IMR-90 (cell line): ENCODE measurements at regions not wholly inside any gene's neighbourhood (a gene's known extent, or its start where the extent isn't known, plus 50 kb on each side); places are given as distances from the start of the nearest gene placed in this dataset.

Experiments
- ATAC-seq: fragments of 200-7000 bp; cut with Tn5 transposase; 2 replicates; pipeline ENCODE4 v1.9.1; 2020; ENCODE audit warnings: low read depth, mild to moderate bottlenecking, moderate library complexity
- BruUV-seq: library from RNA; stranded (reverse); fragments of 400-500 nt; replicated peaks from 2 replicates; lab custom pipeline; 2021; lab: Mats Ljungman, UMichigan
- CTCF ChIA-PET: fragments of 300-600 bp; formaldehyde crosslinking; extraction: SDS; loops from one replicate; lab custom pipeline; 2021; ENCODE audit warnings: antibody characterized with exemption; lab: Yijun Ruan, JAX
- POLR2A ChIA-PET: fragments of 300-600 bp; sonication (Branson Sonifier 250); formaldehyde crosslinking; loops from one replicate; lab custom pipeline; 2022; ENCODE audit warnings: antibody characterized with exemption; ENCODE audit not compliant: unreplicated experiment; lab: Charles Lee
- DNase-seq: peaks from one replicate; pipeline ENCODE4 v3.0.0; 2013
- H2AFZ ChIP-seq: replicated peaks from 2 replicates; pipeline ENCODE3; 2013; ENCODE audit warnings: low read length, mild to moderate bottlenecking; ENCODE audit not compliant: poor library complexity
- H2AK5ac ChIP-seq: 2 replicates; pipeline ENCODE4 v1.6.1; 2013; ENCODE audit warnings: low read depth, low read length, inconsistent platforms
- H2AK9ac ChIP-seq: replicated peaks from 2 replicates; pipeline ENCODE3; 2013; ENCODE audit warnings: mild to moderate bottlenecking, low read depth, low read length, moderate library complexity; ENCODE audit not compliant: poor library complexity
- H2BK120ac ChIP-seq: 2 replicates; pipeline ENCODE4 v1.6.1; 2013; ENCODE audit warnings: low read depth, low read length, inconsistent platforms
- H2BK15ac ChIP-seq: 3 replicates; pipeline ENCODE4 v1.6.1; 2013; ENCODE audit warnings: low read depth, low read length, inconsistent platforms
- H2BK20ac ChIP-seq: 2 replicates; pipeline ENCODE4 v1.6.1; 2013; ENCODE audit warnings: low read depth, mild to moderate bottlenecking, inconsistent platforms, low read length, moderate library complexity
- H2BK5ac ChIP-seq: 2 replicates; pipeline ENCODE4 v1.6.1; 2013; ENCODE audit warnings: mild to moderate bottlenecking, low read depth, low read length, inconsistent platforms; ENCODE audit not compliant: poor library complexity, severe bottlenecking
- H3K14ac ChIP-seq: replicated peaks from 2 replicates; pipeline ENCODE4 v1.6.1; 2013; ENCODE audit warnings: low read depth, low read length, inconsistent platforms
- H3K18ac ChIP-seq: 2 replicates; pipeline ENCODE4 v1.6.1; 2013; ENCODE audit warnings: low read depth, low read length, control low read depth
- H3K23ac ChIP-seq: 2 replicates; pipeline ENCODE4 v1.6.1; 2013; ENCODE audit warnings: low read depth, low read length, inconsistent platforms
- H3K27ac ChIP-seq: 2 replicates; pipeline ENCODE4 v1.5.1; 2013; ENCODE audit warnings: mild to moderate bottlenecking, control low read depth, low read length; ENCODE audit not compliant: insufficient read depth
- H3K27me3 ChIP-seq: 2 replicates; pipeline ENCODE4 v1.6.1; 2013; ENCODE audit warnings: low read length; ENCODE audit not compliant: control insufficient read depth, insufficient read depth
- H3K36me3 ChIP-seq: 2 replicates; pipeline ENCODE4 v1.6.1; 2013; ENCODE audit warnings: low read length, mixed read lengths; ENCODE audit not compliant: control insufficient read depth, insufficient read depth
- H3K4ac ChIP-seq: 2 replicates; pipeline ENCODE4 v1.6.1; 2013; ENCODE audit warnings: low read depth, low read length, inconsistent platforms
- H3K4me1 ChIP-seq: 2 replicates; pipeline ENCODE4 v1.6.1; 2013; ENCODE audit warnings: low read length, mixed read lengths; ENCODE audit not compliant: control insufficient read depth, insufficient read depth
- H3K4me2 ChIP-seq: 2 replicates; pipeline ENCODE4 v1.6.1; 2013; ENCODE audit warnings: low read depth, mild to moderate bottlenecking, control low read depth, low read length, moderate library complexity
- H3K4me3 ChIP-seq: 2 replicates; pipeline ENCODE4 v1.5.1; 2013; ENCODE audit warnings: low read depth, mild to moderate bottlenecking, control low read depth, low read length, moderate library complexity; ENCODE audit not compliant: insufficient read depth
- H3K56ac ChIP-seq: 2 replicates; pipeline ENCODE4 v1.6.1; 2013; ENCODE audit warnings: low read length, inconsistent platforms; ENCODE audit not compliant: insufficient read depth; ENCODE audit errors: extremely low read depth
- H3K79me1 ChIP-seq, 2 experiments: 2 replicates each; pipeline ENCODE4 v1.6.1; 2013; ENCODE audit warnings: low read length in 2 of 2, inconsistent platforms in 1 of 2, low read depth in 1 of 2
- H3K9ac ChIP-seq: 2 replicates; pipeline ENCODE4 v1.6.1; 2013; ENCODE audit warnings: low read depth, low read length, control low read depth
- H3K9me1 ChIP-seq: 2 replicates; pipeline ENCODE4 v1.6.1; 2013; ENCODE audit warnings: low read length, inconsistent platforms; ENCODE audit not compliant: insufficient read depth
- H3K9me3 ChIP-seq: 2 replicates; pipeline ENCODE4 v1.6.1; 2013; ENCODE audit warnings: low read length; ENCODE audit not compliant: control insufficient read depth, insufficient read depth
- H4K20me1 ChIP-seq: 2 replicates; pipeline ENCODE4 v1.6.1; 2013; ENCODE audit warnings: low read length, inconsistent platforms; ENCODE audit not compliant: insufficient read depth
- H4K5ac ChIP-seq: 2 replicates; pipeline ENCODE4 v1.6.1; 2013; ENCODE audit warnings: mild to moderate bottlenecking, low read depth, low read length, control low read depth
- H4K8ac ChIP-seq, 2 experiments: 2 replicates each; pipeline ENCODE4 v1.6.1; 2013; ENCODE audit warnings: low read depth in 2 of 2, low read length in 2 of 2, control low read depth in 1 of 2, inconsistent platforms in 1 of 2
- H4K91ac ChIP-seq: 2 replicates; pipeline ENCODE4 v1.6.1; 2013; ENCODE audit warnings: low read depth, low read length, inconsistent platforms; ENCODE audit not compliant: insufficient read depth
- CHD1 ChIP-seq: IDR thresholded peaks from 2 replicates; pipeline ENCODE4 v1.6.1; 2012; ENCODE audit warnings: low read depth, low read length, improper control_type of control experiment
- FOS ChIP-seq: fragments of 150-350 bp; IDR thresholded peaks from 2 replicates; pipeline ENCODE4 v1.6.1; 2016; ENCODE audit warnings: low read depth, low read length
- MAZ ChIP-seq: IDR thresholded peaks from 2 replicates; pipeline ENCODE4 v1.6.1; 2012; ENCODE audit warnings: low read depth, mild to moderate bottlenecking, low read length, improper control_type of control experiment, moderate library complexity, borderline replicate concordance
- NFE2L2 ChIP-seq: fragments of 150-350 bp; IDR thresholded peaks from 2 replicates; pipeline ENCODE4 v1.6.1; 2016; ENCODE audit warnings: low read depth, mild to moderate bottlenecking, low read length
- RCOR1 ChIP-seq: IDR thresholded peaks from 2 replicates; pipeline ENCODE4 v1.6.1; 2012; ENCODE audit warnings: mild to moderate bottlenecking, low read length, improper control_type of control experiment; ENCODE audit not compliant: insufficient replicate concordance
- RFX5 ChIP-seq: IDR thresholded peaks from 2 replicates; pipeline ENCODE4 v1.8.0; 2012; ENCODE audit warnings: low read depth, mild to moderate bottlenecking, low read length, moderate library complexity
- SMC3 ChIP-seq: fragments of 150-350 bp; IDR thresholded peaks from 2 replicates; pipeline ENCODE4 v1.6.1; 2016; ENCODE audit warnings: low read depth, mild to moderate bottlenecking, antibody characterized with exemption, low read length, moderate library complexity
- WGBS, 2 experiments: methylation state at CpG; one replicate each; pipeline versions ENCODE4 v1.1.5 to v1.1.7; 2013; ENCODE audit warnings: missing lambda C conversion rate in 2 of 2; ENCODE audit not compliant: insufficient read length in 1 of 2; ENCODE audit errors: extremely low coverage in 2 of 2; 5-methylcytosine and 5-hydroxymethylcytosine counted together
- dilution Hi-C: fragments of 300-500 bp; cut with HindIII; formaldehyde crosslinking; loops from one replicate; pipeline ENCODE4 v1.14.3; 2018; ENCODE audit warnings: low sequenced_read_pairs; ENCODE audit not compliant: unreplicated experiment
- in situ Hi-C: fragments of 300-500 bp; cut with MboI; formaldehyde crosslinking; loops from 3 replicates; pipeline ENCODE4 v1.14.3; 2019; ENCODE audit warnings: low sequenced_read_pairs, inconsistent platforms, mixed read lengths
- intact Hi-C: fragments of 100-400 bp; cut with micrococcal nuclease; formaldehyde crosslinking; loops from 2 replicates; pipeline ENCODE4 v1.10.0; 2022
- TF ChIP-seq, protein P1 (sequence below): conservative IDR thresholded peaks from 2 replicates; pipeline ENCODE4 v1.5.1; 2012; ENCODE audit warnings: mild to moderate bottlenecking, low read depth, low read length, improper control_type of control experiment
- TF ChIP-seq, protein P2 (sequence below): fragments of 150-350 bp; IDR thresholded peaks from 2 replicates; pipeline ENCODE4 v1.6.1; 2016; ENCODE audit warnings: low read depth, mild to moderate bottlenecking, low read length, moderate library complexity, borderline replicate concordance
- TF ChIP-seq, protein P3 (sequence below): fragments of 150-350 bp; IDR thresholded peaks from 2 replicates; pipeline ENCODE4 v1.6.1; 2017; ENCODE audit warnings: mild to moderate bottlenecking, antibody characterized with exemption, low read length, low read depth

DNA sequence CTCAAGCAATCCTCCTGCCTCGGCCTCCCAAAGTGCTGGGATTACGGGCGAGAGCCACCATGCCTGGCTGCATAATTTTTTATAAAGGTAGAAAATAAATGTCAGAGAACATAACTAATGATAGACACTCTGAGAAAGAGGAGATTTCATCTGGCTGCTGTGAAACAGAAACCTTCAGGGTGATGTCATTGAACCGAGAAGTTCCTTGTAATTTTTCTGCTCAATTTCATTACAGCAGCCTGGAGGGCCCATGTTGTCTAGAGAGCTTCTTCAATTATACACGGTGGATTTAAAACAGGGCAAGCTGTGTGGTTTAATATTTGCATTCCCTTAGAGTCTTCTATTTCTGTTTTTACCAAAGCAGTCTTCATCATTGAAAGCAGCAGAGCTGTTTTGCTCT is 64.3 kb upstream of the MORC3 start:
- Histone ChIP-seq H3K9me3 (no peaks in the 10 kb centered on the region), H3K4me2 (no peak overlapping the region), H4K20me1 (no peaks in the 10 kb centered on the region), H3K36me3 (peaks cover 5% of the 10 kb centered on the region), H3K79me1 (no peaks in the 10 kb centered on the region), H4K91ac (no peak overlapping the region), H2BK120ac (no peak overlapping the region), H4K5ac (no peak overlapping the region), H3K23ac (no peak overlapping the region), H3K27ac (no peak overlapping the region), H3K9ac (no peak overlapping the region), H3K14ac (no peak overlapping the region), H3K18ac (no peak overlapping the region), H3K9me1 (no peaks in the 10 kb centered on the region), H3K4me3 (no peak overlapping the region), H3K27me3 (no peaks in the 10 kb centered on the region), H2AK5ac (no peak overlapping the region), H2BK5ac (no peak overlapping the region), H2AFZ (no peak overlapping the region), H2BK20ac (no peak overlapping the region), H4K8ac (no peak overlapping the region), H2AK9ac (no peak overlapping the region), H3K4me1 (no peaks in the 10 kb centered on the region), H2BK15ac (no peak overlapping the region), H3K56ac (no peak overlapping the region), H3K4ac (no peak overlapping the region)
- DNase-seq = no peak
- dilution Hi-C loops = no loop called here
- intact Hi-C loops = no loop called here
- ATAC-seq = no peak
- no CpG with 5 or more reads among the region's 5 CpGs for WGBS, 2 experiments
- TF ChIP-seq SMC3 = no peak
- TF ChIP-seq, protein P1, sequence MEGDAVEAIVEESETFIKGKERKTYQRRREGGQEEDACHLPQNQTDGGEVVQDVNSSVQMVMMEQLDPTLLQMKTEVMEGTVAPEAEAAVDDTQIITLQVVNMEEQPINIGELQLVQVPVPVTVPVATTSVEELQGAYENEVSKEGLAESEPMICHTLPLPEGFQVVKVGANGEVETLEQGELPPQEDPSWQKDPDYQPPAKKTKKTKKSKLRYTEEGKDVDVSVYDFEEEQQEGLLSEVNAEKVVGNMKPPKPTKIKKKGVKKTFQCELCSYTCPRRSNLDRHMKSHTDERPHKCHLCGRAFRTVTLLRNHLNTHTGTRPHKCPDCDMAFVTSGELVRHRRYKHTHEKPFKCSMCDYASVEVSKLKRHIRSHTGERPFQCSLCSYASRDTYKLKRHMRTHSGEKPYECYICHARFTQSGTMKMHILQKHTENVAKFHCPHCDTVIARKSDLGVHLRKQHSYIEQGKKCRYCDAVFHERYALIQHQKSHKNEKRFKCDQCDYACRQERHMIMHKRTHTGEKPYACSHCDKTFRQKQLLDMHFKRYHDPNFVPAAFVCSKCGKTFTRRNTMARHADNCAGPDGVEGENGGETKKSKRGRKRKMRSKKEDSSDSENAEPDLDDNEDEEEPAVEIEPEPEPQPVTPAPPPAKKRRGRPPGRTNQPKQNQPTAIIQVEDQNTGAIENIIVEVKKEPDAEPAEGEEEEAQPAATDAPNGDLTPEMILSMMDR = no peak
- no peak for TF ChIP-seq RCOR1
- TF ChIP-seq CHD1 = no peak
- no peak for TF ChIP-seq RFX5
- no peak for TF ChIP-seq FOS
- TF ChIP-seq MAZ = no peak
- TF ChIP-seq, protein P2, sequence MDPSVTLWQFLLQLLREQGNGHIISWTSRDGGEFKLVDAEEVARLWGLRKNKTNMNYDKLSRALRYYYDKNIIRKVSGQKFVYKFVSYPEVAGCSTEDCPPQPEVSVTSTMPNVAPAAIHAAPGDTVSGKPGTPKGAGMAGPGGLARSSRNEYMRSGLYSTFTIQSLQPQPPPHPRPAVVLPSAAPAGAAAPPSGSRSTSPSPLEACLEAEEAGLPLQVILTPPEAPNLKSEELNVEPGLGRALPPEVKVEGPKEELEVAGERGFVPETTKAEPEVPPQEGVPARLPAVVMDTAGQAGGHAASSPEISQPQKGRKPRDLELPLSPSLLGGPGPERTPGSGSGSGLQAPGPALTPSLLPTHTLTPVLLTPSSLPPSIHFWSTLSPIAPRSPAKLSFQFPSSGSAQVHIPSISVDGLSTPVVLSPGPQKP = no peak
- TF ChIP-seq, protein P3, sequence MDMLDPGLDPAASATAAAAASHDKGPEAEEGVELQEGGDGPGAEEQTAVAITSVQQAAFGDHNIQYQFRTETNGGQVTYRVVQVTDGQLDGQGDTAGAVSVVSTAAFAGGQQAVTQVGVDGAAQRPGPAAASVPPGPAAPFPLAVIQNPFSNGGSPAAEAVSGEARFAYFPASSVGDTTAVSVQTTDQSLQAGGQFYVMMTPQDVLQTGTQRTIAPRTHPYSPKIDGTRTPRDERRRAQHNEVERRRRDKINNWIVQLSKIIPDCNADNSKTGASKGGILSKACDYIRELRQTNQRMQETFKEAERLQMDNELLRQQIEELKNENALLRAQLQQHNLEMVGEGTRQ = no peak
- TF ChIP-seq NFE2L2 = no peak
- in situ Hi-C loops = no loop called here
- ChIA-PET CTCF (no interaction called here), POLR2A (interaction anchor here (0.6 kb wide), 1 partner anchor 72 kb away, joined by 3 read pairs; no protein-coding TSS in a partner anchor)
- no TSS peak for BruUV-seq
